Neural progenitor cell (in vitro differentiated cells): ENCODE measurements at regions not wholly inside any gene's neighbourhood (a gene's known extent, or its start where the extent isn't known, plus 50 kb on each side); places are given as distances from the start of the nearest gene placed in this dataset.

ENCODE experiments used
- EZH2phosphoT487 ChIP-seq: fragments of 200-600 bp; sonication (generic); IDR thresholded peaks from 2 replicates; pipeline ENCODE4 v1.6.1; 2017; ENCODE audit warnings: antibody characterized with exemption
- TF ChIP-seq, protein P1 (sequence below): fragments of 200-600 bp; sonication (generic); IDR thresholded peaks from 2 replicates; pipeline ENCODE4 v1.5.1; 2017; ENCODE audit warnings: antibody characterized with exemption, mild to moderate bottlenecking

DNA sequence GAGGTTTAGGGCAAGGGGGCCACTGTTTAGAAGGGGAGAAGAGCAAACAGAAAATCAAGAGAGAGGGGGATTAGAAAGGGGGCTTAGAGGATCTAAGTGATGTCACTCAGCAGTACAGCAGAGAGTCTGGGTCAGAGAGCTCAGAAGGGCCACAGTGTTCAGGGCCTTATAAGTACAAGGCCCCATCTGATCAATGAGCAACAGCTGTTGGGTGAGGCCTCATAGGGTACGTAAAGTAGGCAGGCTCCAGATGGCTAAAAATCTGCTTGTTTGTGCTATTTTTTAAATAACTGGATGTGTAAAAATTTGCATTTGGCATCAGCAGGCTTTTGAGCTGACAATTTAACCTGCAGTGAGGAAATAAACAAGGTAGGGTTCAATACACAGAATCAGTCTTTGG, 149.8 kb downstream of the SH3BGRL2 start:
- TF ChIP-seq, protein P1, sequence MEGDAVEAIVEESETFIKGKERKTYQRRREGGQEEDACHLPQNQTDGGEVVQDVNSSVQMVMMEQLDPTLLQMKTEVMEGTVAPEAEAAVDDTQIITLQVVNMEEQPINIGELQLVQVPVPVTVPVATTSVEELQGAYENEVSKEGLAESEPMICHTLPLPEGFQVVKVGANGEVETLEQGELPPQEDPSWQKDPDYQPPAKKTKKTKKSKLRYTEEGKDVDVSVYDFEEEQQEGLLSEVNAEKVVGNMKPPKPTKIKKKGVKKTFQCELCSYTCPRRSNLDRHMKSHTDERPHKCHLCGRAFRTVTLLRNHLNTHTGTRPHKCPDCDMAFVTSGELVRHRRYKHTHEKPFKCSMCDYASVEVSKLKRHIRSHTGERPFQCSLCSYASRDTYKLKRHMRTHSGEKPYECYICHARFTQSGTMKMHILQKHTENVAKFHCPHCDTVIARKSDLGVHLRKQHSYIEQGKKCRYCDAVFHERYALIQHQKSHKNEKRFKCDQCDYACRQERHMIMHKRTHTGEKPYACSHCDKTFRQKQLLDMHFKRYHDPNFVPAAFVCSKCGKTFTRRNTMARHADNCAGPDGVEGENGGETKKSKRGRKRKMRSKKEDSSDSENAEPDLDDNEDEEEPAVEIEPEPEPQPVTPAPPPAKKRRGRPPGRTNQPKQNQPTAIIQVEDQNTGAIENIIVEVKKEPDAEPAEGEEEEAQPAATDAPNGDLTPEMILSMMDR = no peak
- no peak for TF ChIP-seq EZH2phosphoT487
